DND-41 (cell line): ENCODE measurements at regions not wholly inside any gene's neighbourhood (a gene's known extent, or its start where the extent isn't known, plus 50 kb on each side); places are given as distances from the start of the nearest gene placed in this dataset.

ENCODE experiments used
- CTCF ChIP-seq: IDR thresholded peaks from 2 replicates; pipeline ENCODE4 v1.5.1; 2012; ENCODE audit warnings: borderline replicate concordance, low read length, moderate library complexity, mild to moderate bottlenecking; ENCODE audit not compliant: poor library complexity, severe bottlenecking; ENCODE audit errors: extremely low read depth
- EZH2 ChIP-seq: IDR thresholded peaks from 3 replicates; pipeline ENCODE4 v1.6.1; 2012; ENCODE audit warnings: borderline replicate concordance, low read depth, mild to moderate bottlenecking, moderate library complexity, low read length, inconsistent platforms; ENCODE audit not compliant: severe bottlenecking

GRCh38 chr18:75984853-75985252 lies 510.2 kb downstream of the ZNF516 start:
- no peak for TF ChIP-seq CTCF
- TF ChIP-seq EZH2 = no peak
